PC-9 (cell line): ENCODE measurements at regions not wholly inside any gene's neighbourhood (a gene's known extent, or its start where the extent isn't known, plus 50 kb on each side); places are given as distances from the start of the nearest gene placed in this dataset.

ENCODE experiments used
- CTCF ChIP-seq: fragments of 200-600 bp; sonication (generic); conservative IDR thresholded peaks from 2 replicates; pipeline ENCODE4 v1.6.1; 2017; ENCODE audit warnings: mixed run types, antibody characterized with exemption, mild to moderate bottlenecking, moderate library complexity
- EZH2 ChIP-seq: fragments of 200-600 bp; sonication (generic); IDR thresholded peaks from 2 replicates; pipeline ENCODE4 v1.8.0; 2017; ENCODE audit warnings: antibody characterized with exemption, low read depth

- TF ChIP-seq EZH2 (no peak), CTCF (no peak)
These were observed 412.7 kb upstream of the ONECUT1 start for GRCh38 chr15:53202876-53203275.
